ENCODE measurements at regions not wholly inside any gene's neighbourhood (a gene's known extent, or its start where the extent isn't known, plus 50 kb on each side); places are given as distances from the start of the nearest gene placed in this dataset.
"Not testable (repeated sequence)": the region's sequence is repeated elsewhere in the genome, so short reads cannot be mapped to it uniquely, and the experiment has no call there.

DNA sequence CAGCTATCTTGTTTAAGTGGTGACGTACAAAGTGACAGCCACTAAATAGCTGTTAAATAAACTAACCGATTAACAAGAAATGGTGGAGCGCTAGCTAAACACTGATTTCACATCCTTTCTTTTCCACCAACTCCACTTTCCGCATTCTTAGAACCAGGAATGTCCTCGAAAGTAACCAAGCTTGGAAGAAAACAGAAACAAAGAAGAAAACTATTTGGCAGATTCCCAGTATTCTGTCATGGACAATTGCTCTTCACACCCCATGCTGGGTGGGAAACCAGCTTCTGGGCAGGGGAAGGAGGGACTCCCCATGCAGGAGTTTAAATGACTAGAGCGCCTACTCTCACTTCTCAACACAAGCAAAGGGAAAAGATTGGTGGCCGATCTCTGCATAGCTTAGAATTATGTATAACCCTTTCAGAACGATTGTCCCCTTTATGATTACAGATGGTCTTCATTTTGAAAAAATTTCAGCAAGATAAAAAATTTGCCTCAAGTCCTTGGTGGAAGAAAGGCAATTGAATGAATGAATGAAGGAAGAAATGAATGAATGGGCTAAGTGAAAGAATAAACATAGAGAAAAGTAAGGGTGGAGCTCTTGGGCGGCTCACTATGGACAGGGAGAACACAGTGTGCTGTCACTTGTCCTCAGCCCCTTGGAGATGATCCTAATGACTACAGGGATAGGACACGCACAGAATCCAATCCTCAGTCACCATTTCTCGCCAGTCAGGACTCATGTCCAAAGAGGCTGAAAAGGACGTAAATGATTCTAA is 148.7 kb upstream of the NEDD9 start:
- DNase-seq = no peak

- no peak for DNase-seq
Observed at GRCh38 chr6:11380549-11380948, 148.1 kb upstream of the NEDD9 start.

DNA sequence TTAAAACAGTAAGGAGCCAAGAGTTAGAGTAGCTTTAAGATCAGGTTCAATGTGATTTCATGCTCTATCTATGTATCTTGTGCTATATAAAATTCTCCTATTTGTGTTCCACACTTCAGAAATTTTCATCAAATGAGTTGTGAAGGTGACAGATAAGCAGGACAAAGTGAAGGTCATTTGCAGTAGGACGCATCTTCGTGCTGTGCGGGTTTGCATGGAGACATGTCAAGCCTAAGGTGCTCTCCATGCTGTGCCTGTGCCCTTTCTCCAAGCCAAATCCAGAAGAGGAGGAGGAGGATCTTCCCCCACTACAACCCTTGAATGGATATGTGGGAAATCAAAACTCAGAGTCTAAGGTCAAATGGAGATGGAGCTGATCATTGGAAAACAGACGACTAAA is 147.3 kb upstream of the NEDD9 start:
- no peak for DNase-seq

GRCh38 chr6:11378639-11379038 is 146.2 kb upstream of the NEDD9 start:
- DNase-seq = no peak

GRCh38 chr6:11374036-11375010 is 141.9 kb upstream of the NEDD9 start:
- no peak for DNase-seq

DNA sequence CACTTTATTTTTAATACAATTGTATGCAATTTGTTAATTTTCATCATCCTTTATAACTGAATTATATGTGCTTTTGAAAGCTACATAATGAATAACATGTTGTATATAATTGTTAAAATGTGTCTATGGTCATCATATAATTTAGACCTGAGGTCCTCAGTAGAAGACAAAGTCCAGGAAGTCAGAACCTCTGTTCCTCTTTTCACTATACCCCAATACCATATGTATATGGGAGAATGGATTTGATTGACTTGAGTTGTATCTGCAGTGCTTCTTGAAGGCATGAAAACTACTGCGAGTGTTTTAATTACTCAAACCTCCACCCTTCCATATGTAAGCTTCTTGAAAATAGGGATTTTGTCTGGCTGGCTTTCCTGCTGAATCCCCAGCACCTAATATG is 140.7 kb upstream of the NEDD9 start:
- no peak for DNase-seq

DNA sequence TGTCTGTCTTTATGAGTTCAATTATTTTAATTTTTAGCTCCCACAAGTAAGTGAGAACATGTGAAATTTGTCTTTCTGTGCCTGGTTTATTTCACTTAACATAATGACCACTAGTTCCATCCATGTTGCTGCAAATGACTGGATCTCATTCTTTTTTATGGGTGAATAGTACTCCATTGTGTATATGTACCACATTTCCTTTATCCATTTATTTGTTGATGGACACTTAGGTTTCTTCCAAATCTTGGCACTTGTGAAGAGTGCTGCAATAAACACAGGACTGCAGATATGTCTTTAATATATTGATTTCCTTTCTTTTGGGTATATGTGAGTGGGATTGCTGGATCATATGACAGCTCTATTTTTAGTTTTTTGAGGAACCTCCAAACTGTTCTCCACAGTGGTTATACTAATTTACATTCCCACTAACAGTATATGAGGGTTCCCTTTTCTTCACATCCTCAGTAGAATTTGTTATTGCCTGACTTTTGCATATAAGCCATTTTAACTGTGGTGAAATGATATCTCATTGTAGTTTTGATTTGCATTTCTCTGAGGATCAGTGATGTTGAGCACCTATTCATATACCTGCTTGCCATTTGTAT is 139.8 kb upstream of the NEDD9 start:
- not testable (repeated sequence) for DNase-seq

DNA sequence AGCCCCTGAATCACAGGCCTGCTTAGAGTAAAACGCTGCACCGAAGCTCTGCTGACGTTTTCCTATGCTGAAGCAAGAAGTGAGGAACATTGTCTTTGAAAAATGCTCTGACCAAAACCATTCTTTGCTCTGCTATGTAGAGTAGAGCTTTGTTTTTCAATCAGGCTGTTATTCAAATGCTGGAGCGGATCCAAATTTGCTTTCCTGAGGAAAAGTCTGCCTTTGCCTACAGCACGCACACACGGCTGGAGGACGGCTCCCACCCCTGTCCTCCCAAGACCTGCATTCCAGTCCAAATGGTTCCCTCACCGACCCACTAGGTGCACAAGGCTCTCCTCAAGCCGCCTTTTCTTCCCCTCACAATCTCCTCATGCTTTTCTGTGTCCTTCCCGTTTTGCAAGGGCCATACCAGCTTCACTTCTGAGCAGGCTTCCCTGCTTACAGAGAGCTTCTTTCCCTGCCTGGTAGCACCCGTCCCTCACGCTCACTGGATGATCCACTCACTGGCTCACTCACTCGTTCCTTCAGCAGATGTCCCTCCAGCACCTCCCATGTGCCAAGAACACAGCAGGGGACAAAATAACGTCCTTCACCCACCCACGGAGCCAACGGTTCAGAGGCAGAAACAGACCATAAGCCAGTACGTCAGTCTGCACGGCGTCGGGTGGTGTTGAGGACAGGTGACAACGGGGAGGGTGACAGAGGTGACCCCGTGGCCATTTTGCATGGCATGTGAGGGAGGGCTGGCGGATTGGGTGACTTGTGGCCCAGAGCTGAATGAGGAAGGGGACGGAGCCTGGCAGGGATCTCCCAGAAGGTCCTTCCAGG is 137.9 kb upstream of the NEDD9 start:
- no peak for DNase-seq

- peak; percentile 27 for DNase-seq
Observed at GRCh38 chr6:11368760-11369159, 136.3 kb upstream of the NEDD9 start.

DNA sequence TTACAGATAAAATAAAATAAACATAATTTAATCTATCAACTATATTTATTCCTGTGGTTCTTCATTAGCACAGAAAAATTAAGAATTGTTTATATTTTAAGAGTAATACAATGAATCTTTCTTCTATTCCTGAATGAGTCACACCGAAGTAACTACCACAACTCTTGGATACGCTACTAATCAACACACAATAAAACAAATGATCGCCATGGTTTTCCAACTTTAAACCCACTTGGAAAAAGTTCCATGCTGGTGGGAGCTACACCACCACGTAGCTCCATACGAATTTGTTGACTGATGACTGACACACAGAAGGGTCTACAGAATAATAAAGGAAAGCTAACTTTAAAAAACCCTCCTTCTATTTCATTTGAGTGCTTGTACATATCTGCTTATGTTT is 135.8 kb upstream of the NEDD9 start:
- DNase-seq = no peak

- DNase-seq = no peak
Observed at GRCh38 chr6:11367638-11368199, 135.3 kb upstream of the NEDD9 start.

GRCh38 chr6:11366934-11367637 is 134.6 kb upstream of the NEDD9 start:
- peak; percentile 47 for DNase-seq

GRCh38 chr6:11366183-11366933 is 133.9 kb upstream of the NEDD9 start:
- no peak for DNase-seq

DNA sequence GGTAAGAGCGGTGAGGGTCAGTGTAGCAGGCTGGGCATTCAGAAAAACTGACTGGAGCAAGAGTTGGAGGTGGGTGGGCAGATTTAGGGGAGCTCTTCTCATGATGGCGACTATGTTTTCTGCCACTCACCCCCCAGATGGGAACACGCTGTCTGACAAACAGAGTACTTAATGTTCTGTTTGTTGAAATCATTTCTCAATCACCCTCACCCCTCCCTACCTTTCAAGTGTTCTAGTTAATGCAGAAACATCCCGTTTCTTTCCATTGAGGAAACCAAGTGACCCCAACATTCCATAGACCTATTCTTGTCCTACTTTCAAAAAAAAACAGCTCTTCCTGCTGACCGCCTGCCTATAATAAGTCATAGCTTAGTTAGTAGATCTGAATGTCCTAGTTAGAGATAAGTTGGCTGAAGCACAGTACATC is 132.5 kb upstream of the NEDD9 start:
- peak; percentile 92 for DNase-seq

GRCh38 chr6:11363881-11364576 is 131.6 kb upstream of the NEDD9 start:
- DNase-seq = no peak

DNA sequence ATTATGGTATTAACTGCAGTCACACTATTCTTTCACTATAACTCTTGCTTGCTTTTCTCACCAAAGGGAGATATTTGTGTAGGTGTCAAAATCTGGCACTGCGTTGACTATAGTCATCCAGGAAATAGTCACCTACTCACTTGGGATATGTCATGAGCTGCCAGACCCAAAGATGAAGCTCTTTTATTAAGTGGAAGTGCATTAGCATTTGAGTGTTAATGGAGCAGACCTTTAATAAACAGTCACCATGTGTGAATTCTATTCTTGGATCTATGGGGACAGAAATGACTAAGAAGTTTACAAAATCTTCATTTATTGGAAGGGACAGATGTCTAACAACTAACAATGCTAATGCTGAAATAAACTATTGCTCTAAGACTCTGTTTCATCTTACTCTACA is 130.1 kb upstream of the NEDD9 start:
- no peak for DNase-seq

DNA sequence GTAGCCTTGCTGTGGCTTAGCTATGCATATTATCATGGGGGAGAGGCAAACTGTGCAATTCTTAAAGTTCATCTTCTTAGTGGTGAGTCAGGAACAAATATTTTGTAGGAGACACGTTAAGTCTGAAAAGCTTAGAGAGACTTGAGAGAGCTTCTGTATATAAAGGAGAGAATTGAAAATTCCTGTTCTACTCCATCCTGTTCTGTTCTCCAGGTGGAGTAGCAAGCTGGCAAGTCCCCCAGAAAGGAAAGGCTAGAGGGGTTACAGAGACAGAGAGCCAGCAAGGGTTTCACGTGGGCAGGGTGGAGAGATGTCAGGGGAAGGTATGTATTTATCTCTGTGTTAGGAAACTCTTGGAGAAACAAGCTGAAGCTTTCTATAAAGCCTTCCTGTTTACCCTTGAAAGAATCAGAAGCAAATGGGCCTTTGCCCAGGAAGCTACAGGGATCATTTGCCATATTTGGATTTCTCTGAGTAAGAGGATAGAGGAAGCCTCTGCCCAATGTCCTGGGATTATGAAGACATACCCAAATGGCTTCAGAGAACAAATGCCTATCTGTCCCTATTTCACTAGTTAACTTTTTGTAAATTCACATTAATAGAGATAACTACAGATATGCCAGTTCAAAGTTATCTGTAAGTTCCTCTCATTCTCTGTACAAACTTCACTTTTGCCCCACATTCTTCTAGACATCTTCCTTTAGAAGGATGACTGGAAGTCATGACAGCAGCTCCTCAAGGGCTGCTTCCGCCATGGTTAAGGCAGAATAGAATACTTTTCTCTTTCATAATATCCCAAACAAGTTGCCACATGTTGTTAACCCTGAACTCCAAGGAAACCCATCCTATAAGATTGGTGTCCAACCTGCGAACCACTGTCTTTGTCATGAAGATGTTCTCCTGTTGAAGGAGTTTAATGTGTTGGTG is 126.7 kb upstream of the NEDD9 start:
- peak; percentile 57 for DNase-seq

DNA sequence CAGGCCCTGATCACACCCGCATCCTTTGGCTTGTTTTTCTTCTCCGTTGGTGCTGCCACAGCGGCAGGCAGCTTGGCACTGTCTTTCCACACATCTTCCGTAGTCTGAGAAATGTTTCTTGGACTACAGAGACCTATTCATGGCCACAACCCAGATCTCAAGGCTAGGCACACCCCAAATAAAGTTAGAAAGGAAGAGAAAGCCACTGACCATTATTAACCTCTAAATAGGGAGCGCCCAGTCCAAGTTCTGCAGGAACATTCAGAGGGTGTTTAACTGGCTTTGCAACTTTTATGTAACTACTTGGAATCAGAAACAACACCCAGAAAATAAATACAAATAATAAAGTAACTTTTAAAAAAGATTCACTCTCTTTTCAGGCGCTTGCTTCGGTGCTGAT is 124.8 kb upstream of the NEDD9 start:
- DNase-seq = no peak

Data from HCEC 1CT (cell line).